Stimulated activated naive B cell treated with anti-CD40 and anti-IgM and Interleukin-4, amounts not matched to agents 10 μg/mL and 1 μg/mL and 100 μg/mL, for 72 hours (primary cell): ENCODE measurements at regions not wholly inside any gene's neighbourhood (a gene's known extent, or its start where the extent isn't known, plus 50 kb on each side); places are given as distances from the start of the nearest gene placed in this dataset.
"Not testable (repeated sequence)": the region's sequence is repeated elsewhere in the genome, so short reads cannot be mapped to it uniquely, and the experiment has no call there.

Experiments
- ATAC-seq, 2 donors: fragments of 150-1000 bp; cut with Tn5 transposase; replicated peaks; 2 replicates each; pipeline ENCODE4 v1.10.0; 2021; ENCODE audit warnings: moderate library complexity in 1 of 2
- DNase-seq: peaks from one replicate; pipeline ENCODE4 v3.0.0; 2021
- H3K27ac Mint-ChIP-seq: one replicate; pipeline ENCODE4 v1.8.0; 2022; ENCODE audit warnings: mild to moderate bottlenecking, mixed read lengths
- H3K27me3 Mint-ChIP-seq, 2 donors: one replicate each; pipeline ENCODE4 v1.8.0; 2022; ENCODE audit warnings: mixed read lengths in 2 of 2
- H3K36me3 Mint-ChIP-seq, 2 donors: one replicate each; pipeline ENCODE4 v1.8.0; 2022; ENCODE audit warnings: mixed read lengths in 2 of 2, mild to moderate bottlenecking in 1 of 2
- H3K4me1 Mint-ChIP-seq, 2 donors: one replicate each; pipeline ENCODE4 v1.8.0; 2022; ENCODE audit warnings: mixed read lengths in 2 of 2, mild to moderate bottlenecking in 1 of 2
- H3K4me3 Mint-ChIP-seq, 2 donors: one replicate each; pipeline ENCODE4 v1.8.0; 2022; ENCODE audit warnings: mild to moderate bottlenecking in 2 of 2, mixed read lengths in 2 of 2, moderate library complexity in 1 of 2
- H3K9me3 Mint-ChIP-seq, 2 donors: one replicate each; pipeline ENCODE4 v1.8.0; 2022; ENCODE audit warnings: mixed read lengths in 2 of 2, mild to moderate bottlenecking in 1 of 2

DNA sequence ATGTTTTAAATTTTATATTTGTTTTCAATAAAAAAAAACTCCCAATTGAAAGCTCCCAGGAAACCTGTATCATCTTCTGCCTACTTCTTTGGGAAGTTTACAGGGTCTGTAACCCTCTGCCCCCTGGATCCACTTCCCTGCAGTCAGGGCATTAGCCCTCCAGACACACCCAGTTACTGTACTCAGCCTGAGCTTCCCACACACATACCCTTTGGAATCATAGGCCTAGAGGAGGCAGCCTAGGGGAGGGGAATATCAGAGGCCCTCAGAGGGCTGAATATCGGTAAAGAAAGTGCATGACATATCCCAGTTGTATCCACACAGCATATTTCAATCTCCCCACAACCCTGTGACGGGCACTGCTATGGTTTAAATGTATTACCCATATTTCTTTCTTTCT is 56.2 kb upstream of the TFPI start:
- H3K4me3 Mint-ChIP-seq, H3K27ac Mint-ChIP-seq, DNase-seq, H3K4me1 Mint-ChIP-seq, H3K27me3 Mint-ChIP-seq, ATAC-seq, H3K9me3 Mint-ChIP-seq, H3K36me3 Mint-ChIP-seq: not testable (repeated sequence)

DNA sequence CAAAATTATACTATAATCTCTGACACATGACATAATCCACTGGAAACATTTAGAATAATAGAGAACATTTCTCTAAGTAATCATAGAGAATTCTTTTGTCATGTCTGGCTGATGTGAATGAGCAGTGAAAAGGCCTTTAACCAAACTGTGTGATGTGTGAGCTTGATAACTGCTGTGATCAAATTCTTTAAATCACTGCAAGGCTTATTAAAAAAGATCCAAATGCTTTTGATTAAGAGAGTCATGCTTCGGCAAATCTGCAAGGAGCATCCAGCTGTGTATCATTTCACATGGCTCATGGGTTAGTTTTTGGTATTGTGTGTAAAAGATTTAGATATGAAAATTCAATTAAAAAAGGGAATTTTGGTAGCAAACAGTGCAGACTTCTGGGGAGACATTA is 58.6 kb upstream of the TFPI start:
- ATAC-seq (no peak), DNase-seq (no peak)
- Mint-ChIP-seq H3K27ac (no peak overlapping the region), H3K36me3 (no peaks in the 10 kb centered on the region), H3K4me1 (no peaks in the 10 kb centered on the region), H3K9me3 (no peaks in the 10 kb centered on the region), H3K4me3 (no peak overlapping the region), H3K27me3 (no peaks in the 10 kb centered on the region)

DNA sequence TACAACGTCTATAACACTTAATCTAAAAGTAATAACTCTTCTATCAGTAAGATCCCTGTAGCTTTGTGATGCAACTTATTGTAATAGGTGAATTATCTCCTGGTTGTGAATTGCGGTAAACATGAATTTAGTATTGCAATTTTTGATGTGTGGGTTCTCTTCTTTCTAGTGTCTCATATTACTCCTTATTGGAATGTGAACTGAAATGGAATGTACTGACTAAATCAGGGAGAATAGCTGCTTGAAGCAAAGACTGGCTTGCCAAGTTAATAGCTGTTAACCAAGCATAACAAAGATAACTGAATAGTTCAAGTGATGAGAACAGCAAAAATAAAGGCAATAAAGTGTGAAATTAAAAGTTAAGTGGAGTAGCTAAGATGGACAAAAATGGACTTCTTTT is 60.5 kb upstream of the TFPI start:
- Mint-ChIP-seq H3K27ac (no peak overlapping the region), H3K4me1 (no peaks in the 10 kb centered on the region), H3K9me3 (no peaks in the 10 kb centered on the region), H3K36me3 (no peaks in the 10 kb centered on the region), H3K27me3 (no peaks in the 10 kb centered on the region), H3K4me3 (no peak overlapping the region)
- no peak for DNase-seq
- ATAC-seq, result no peak

DNA sequence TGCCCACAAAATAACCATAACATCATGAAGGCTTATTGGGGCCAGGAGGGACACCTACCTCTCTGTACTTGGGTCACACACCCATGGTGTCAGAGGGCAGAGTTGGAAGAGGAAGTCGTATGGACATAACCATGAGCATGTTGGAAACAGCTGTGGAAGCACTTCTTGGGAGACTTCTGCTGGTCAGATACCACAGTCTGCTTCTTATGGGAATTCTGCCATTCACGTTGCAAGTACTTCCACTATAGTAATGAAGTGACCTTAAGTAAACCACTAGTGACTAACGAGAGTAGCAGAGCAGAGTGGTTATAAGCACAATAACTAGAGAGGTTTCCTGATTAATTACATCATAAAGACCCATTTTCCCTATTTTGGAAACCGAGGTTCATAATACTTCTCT is 61.1 kb upstream of the TFPI start:
- H3K4me3 Mint-ChIP-seq, result no peak overlapping the region
- H3K4me1 Mint-ChIP-seq, result no peaks in the 10 kb centered on the region
- H3K9me3 Mint-ChIP-seq, result no peaks in the 10 kb centered on the region
- H3K27ac Mint-ChIP-seq, result no peak overlapping the region
- no peak for DNase-seq
- no peak for ATAC-seq
- H3K27me3 Mint-ChIP-seq, result no peaks in the 10 kb centered on the region
- no peaks in the 10 kb centered on the region for H3K36me3 Mint-ChIP-seq

DNA sequence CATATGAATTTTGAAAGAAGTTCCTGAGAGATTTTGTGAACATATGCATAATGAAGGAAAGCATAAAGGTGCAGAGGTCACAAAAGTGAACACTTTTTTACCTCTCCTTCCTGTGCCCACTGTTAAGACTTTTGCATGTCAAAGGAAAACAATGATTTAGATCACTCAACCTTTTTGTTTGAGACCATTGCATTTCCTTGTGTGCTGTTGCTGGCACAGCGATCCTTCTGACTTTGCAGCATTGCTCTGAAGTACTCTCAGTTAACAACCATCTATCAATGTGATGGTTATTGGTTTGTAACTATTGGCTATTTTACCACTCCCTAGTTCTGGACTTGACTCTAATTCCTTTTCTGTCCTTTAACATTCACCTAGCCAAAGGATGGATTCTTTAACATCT is 61.7 kb upstream of the TFPI start:
- Mint-ChIP-seq H3K27me3 (no peaks in the 10 kb centered on the region), H3K4me3 (no peak overlapping the region), H3K9me3 (no peaks in the 10 kb centered on the region), H3K27ac (no peak overlapping the region), H3K4me1 (no peaks in the 10 kb centered on the region), H3K36me3 (no peaks in the 10 kb centered on the region)
- ATAC-seq (no peak), DNase-seq (no peak)

DNA sequence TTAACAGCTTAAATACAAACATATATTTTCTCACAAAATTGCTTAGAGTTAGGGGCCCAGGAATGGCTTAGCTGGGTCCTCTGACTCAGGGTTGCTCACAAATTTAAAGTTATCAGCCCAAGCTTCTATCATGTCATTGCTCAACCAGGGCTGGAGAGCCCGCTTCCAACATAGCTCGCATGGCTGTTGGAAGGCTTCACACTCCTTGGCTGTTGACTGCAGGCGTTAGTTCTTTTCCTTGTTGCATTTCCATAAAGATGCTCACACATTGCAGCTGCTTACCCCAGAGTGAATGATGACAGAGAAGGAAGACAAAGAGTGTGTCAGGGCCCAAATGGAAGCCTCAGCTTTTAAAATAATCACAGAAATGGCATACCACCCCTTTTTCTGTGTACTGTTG is 62.9 kb upstream of the TFPI start:
- ATAC-seq (no peak), DNase-seq (no peak)
- Mint-ChIP-seq H3K36me3 (no peaks in the 10 kb centered on the region), H3K4me1 (no peaks in the 10 kb centered on the region), H3K27me3 (no peaks in the 10 kb centered on the region), H3K27ac (no peak overlapping the region), H3K9me3 (no peaks in the 10 kb centered on the region), H3K4me3 (no peak overlapping the region)

GRCh38 chr2:187617905-187618304 is 63.7 kb upstream of the TFPI start:
- Mint-ChIP-seq H3K27me3 (no peaks in the 10 kb centered on the region), H3K27ac (no peak overlapping the region), H3K4me3 (no peak overlapping the region), H3K36me3 (no peaks in the 10 kb centered on the region), H3K4me1 (no peaks in the 10 kb centered on the region), H3K9me3 (no peaks in the 10 kb centered on the region)
- ATAC-seq, result no peak
- no peak for DNase-seq

DNA sequence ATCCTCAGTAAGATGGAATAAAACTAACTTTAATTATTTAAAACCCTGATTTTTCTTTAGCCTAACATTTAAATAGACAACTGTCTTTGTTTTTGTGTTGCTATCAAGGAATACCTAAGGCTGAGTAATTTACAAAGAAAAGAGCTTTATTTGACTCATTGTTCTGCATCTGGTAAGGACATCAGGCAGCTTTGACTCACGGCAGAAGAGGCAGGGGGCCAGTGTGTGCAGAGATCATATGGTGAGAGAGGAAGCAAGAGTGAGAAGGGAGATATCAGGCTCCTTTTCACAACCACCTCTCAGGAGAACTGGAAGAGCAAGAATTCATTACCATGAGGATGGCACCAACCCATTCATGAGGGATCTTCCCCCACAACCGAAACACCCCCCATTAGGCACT is 64.6 kb upstream of the TFPI start:
- no peaks in the 10 kb centered on the region for H3K36me3 Mint-ChIP-seq
- no peak overlapping the region for H3K27ac Mint-ChIP-seq
- H3K9me3 Mint-ChIP-seq, result no peaks in the 10 kb centered on the region
- no peaks in the 10 kb centered on the region for H3K4me1 Mint-ChIP-seq
- no peak overlapping the region for H3K4me3 Mint-ChIP-seq
- no peak for ATAC-seq
- no peak for DNase-seq
- no peaks in the 10 kb centered on the region for H3K27me3 Mint-ChIP-seq

DNA sequence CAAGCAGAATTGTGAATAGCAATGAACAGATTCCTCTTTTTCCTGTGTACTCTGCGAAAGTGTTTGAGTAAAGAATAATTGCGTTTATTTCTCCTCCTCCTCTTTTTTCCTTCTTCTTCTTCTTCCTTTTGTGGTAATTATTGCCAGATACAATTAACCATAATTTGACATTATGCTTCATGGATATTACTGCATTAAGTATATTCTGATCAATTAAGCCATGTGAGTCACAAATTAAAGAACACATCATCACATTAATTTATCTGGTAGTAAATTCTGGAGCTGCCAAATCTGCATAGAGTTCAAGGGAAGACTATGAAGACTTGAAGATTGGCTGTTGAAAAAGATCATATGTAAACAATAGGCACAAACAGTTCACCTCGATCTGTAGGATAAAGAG is 72.9 kb upstream of the TFPI start:
- no peaks in the 10 kb centered on the region for H3K36me3 Mint-ChIP-seq
- H3K4me1 Mint-ChIP-seq, result no peaks in the 10 kb centered on the region
- H3K4me3 Mint-ChIP-seq, result no peak overlapping the region
- DNase-seq (no peak), ATAC-seq (no peak)
- no peaks in the 10 kb centered on the region for H3K27me3 Mint-ChIP-seq
- peaks cover 5 to 7% of the 10 kb centered on the region in 2 donors for H3K9me3 Mint-ChIP-seq
- H3K27ac Mint-ChIP-seq, result no peak overlapping the region

DNA sequence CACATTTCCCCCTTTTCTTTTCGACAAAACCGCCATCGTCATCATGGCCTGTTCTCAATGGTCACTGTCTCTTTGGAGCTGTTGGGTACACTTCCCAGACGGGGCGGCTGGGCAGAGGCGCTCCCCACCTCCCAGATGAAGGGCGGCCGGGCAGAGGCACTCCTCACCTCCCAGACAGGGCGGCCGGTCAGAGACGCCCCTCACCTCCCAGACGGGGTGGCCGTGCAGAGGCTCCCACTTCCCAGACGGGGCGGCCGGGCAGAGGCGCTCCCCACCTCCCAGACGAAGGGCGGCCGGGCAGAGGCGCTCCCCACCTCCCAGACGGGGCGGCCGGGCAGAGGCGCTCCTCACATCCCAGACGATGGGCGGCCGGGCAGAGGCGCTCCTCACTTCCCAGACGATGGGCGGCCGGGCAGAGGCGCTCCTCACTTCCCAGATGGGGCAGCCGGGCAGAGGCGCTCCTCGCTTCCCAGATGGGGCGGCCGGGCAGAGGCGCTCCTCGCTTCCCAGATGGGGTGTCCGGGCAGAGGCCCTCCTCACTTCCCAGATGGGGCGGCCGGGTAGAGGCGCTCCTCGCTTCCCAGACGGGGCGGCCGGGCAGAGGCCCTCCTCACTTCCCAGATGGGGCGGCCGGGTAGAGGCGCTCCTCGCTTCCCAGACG is 82.6 kb upstream of the TFPI start:
- not testable (repeated sequence) for H3K27ac Mint-ChIP-seq, H3K9me3 Mint-ChIP-seq, ATAC-seq, H3K4me1 Mint-ChIP-seq, H3K4me3 Mint-ChIP-seq, H3K27me3 Mint-ChIP-seq, DNase-seq, H3K36me3 Mint-ChIP-seq

DNA sequence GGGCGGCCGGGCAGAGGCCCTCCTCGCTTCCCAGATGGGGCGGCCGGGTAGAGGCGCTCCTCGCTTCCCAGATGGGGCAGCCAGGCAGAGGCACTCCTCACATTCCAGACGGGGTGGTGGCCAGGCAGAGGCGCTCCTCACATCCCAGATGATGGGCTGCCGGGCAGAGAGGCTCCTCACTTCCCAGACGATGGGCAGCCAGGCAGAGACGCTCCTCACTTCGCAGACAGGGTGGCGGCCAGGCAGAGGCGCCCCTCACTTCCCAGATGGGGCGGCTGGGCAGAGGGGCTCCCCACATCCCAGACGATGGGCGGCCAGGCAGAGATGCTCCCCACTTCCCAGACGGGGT is 83.1 kb upstream of the TFPI start:
- not testable (repeated sequence) for ATAC-seq, H3K9me3 Mint-ChIP-seq, H3K36me3 Mint-ChIP-seq, DNase-seq, H3K27ac Mint-ChIP-seq, H3K27me3 Mint-ChIP-seq, H3K4me1 Mint-ChIP-seq, H3K4me3 Mint-ChIP-seq

- H3K27me3 Mint-ChIP-seq, ATAC-seq, H3K9me3 Mint-ChIP-seq, H3K4me1 Mint-ChIP-seq, H3K27ac Mint-ChIP-seq, DNase-seq, H3K4me3 Mint-ChIP-seq, H3K36me3 Mint-ChIP-seq: not testable (repeated sequence)
These were observed 83.5 kb upstream of the TFPI start for GRCh38 chr2:187637771-187638170.

- H3K9me3 Mint-ChIP-seq, result peaks cover 4 to 7% of the 10 kb centered on the region in 2 donors
- H3K27ac Mint-ChIP-seq, result no peak overlapping the region
- H3K4me3 Mint-ChIP-seq, result no peak overlapping the region
- ATAC-seq (no peak), DNase-seq (no peak)
- H3K27me3 Mint-ChIP-seq, result no peaks in the 10 kb centered on the region
- no peaks in the 10 kb centered on the region for H3K4me1 Mint-ChIP-seq
- H3K36me3 Mint-ChIP-seq, result no peaks in the 10 kb centered on the region
These were observed 84.6 kb upstream of the TFPI start for GRCh38 chr2:187638840-187639239.

GRCh38 chr2:187640926-187641510 is 86.8 kb upstream of the TFPI start:
- no peaks in the 10 kb centered on the region for H3K36me3 Mint-ChIP-seq
- H3K27ac Mint-ChIP-seq, result no peak overlapping the region
- H3K9me3 Mint-ChIP-seq, result peaks cover 0 to 2% of the 10 kb centered on the region in 2 donors
- H3K4me3 Mint-ChIP-seq, result no peak overlapping the region
- no peaks in the 10 kb centered on the region for H3K4me1 Mint-ChIP-seq
- ATAC-seq (no peak), DNase-seq (no peak)
- H3K27me3 Mint-ChIP-seq, result no peaks in the 10 kb centered on the region

- Mint-ChIP-seq H3K4me3 (no peak overlapping the region), H3K9me3 (no peaks in the 10 kb centered on the region), H3K27me3 (no peaks in the 10 kb centered on the region), H3K4me1 (no peaks in the 10 kb centered on the region), H3K27ac (no peak overlapping the region), H3K36me3 (no peaks in the 10 kb centered on the region)
- ATAC-seq, result no peak
- DNase-seq, result no peak
These were observed 88.3 kb upstream of the TFPI start for GRCh38 chr2:187642498-187642897.

GRCh38 chr2:187644486-187644885 is 90.3 kb upstream of the TFPI start:
- Mint-ChIP-seq H3K4me1 (no peaks in the 10 kb centered on the region), H3K4me3 (no peak overlapping the region), H3K9me3 (no peaks in the 10 kb centered on the region), H3K27ac (no peak overlapping the region), H3K27me3 (no peaks in the 10 kb centered on the region), H3K36me3 (no peaks in the 10 kb centered on the region)
- ATAC-seq (no peak), DNase-seq (no peak)
